Activated CD8-positive, alpha-beta memory T cell treated with anti-CD3 and anti-CD28 coated beads, Interleukin-2, amount 50 U/mL, for 24 hours (primary cell): ENCODE measurements at regions not wholly inside any gene's neighbourhood (a gene's known extent, or its start where the extent isn't known, plus 50 kb on each side); places are given as distances from the start of the nearest gene placed in this dataset.

Experiments
- DNase-seq: peaks from one replicate; pipeline ENCODE4 v3.0.0-alpha.2; 2020; ENCODE audit errors: extremely low read depth

DNA sequence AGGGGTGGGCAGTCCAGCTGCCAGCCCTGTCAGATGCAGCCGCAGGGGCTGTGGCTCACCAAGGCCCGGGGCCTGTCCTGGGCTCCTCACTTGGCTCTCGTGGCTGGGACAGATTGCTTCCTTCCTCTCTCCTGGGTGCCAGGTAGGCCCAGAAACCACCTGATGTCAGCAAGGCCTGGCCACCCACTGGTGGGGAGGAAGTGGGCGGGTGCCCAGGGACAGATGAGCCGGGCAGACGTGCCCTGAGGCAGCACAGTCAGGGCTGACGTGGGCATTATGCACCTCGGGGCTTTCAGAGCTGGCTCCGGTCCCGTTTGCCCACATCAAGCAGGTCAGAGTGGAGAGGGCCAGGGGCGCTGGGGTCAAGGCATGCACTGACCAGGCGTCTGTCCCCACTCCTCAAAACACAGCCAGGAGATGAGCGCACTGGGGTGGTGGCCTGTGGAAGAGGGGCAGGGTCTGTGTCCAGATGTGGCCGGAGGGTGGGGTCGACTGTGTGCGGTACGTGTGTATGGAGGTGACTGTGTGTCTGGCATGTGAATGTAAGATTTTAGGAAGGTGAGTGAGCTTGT is 133.2 kb upstream of the PTPN1 start:
- DNase-seq = no peak

DNA sequence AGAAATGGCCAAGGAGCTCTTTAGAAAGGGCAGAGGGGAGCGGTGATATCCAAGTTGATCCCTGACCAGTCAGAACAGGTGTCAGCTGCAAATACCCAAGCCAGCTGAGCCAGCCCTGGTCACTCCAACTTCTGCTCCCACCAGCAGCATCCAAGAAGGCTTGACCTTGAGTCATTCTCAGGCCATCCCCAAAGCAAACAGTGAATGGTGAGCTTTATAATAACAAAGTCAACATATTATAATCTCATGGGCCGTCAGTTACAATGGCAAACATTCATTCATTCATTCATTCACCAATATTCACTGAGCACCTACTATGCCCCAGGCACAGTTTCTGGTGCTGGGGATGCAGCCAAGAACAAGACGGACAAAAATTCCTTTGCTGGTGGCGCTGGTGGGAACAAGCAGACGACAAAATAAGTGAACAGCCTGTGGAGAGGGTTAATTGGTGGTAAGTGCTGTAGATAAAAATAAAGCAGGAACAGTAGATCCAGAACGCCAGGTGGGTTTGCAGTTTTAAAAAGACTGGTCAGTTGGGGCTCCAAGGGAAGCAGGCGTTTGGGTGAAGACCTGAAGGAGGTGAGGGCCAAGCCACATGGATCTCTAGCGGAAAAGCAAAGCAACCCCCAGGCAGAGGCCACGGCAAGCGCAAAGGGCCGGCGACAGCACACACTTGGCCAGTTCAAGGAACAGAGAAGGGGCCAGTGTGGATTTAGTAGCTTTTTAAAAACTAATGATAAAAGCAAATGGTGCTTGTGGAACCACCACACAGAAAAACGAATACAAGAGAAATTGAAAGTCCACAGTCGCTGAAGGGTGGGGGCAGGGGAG is 131.8 kb upstream of the PTPN1 start:
- no peak for DNase-seq

DNA sequence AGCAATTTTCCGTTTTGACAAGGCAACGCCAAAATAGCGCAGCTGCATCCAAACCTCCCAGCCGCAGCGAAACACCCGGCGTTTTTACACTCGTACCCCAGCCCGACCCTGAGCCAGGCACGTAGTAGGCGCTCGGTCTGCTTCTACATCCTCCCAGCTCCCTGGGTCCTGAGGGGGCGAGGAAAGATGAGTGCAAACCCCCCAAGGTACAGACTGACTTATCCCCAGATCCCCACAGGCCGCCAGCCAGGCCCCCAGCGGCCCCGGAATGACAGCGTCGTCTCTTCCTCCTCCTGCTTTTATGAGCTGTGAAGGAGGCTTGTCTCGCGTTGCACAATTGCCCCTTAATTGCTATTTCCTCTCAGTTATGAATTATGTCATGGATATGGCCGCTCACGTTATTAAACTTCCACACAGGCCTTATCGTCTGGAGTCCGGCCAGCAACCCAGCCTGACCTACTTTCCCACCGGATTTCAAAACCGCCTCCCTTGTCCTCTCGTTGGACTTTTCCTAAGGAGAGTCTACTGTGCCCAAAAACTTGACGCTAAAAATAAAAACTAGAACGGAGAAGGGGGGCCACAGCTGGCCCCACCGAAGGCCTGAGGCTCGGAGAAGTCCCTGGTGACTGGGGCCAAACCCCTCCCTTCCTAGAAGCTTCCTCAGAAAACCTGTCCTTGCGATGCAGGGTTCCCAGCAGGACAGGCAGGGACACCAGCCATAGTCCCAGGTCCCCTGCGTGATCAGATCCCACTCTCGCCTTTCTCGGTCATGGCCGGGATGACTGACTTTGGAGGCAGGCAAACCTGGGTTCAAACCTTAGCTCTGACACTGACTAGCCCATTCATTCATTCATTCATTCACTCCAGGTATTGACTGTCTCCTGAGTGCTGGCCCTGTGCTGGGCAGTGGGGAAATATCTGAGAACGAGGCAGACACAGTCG is 130.9 kb upstream of the PTPN1 start:
- no peak for DNase-seq

DNA sequence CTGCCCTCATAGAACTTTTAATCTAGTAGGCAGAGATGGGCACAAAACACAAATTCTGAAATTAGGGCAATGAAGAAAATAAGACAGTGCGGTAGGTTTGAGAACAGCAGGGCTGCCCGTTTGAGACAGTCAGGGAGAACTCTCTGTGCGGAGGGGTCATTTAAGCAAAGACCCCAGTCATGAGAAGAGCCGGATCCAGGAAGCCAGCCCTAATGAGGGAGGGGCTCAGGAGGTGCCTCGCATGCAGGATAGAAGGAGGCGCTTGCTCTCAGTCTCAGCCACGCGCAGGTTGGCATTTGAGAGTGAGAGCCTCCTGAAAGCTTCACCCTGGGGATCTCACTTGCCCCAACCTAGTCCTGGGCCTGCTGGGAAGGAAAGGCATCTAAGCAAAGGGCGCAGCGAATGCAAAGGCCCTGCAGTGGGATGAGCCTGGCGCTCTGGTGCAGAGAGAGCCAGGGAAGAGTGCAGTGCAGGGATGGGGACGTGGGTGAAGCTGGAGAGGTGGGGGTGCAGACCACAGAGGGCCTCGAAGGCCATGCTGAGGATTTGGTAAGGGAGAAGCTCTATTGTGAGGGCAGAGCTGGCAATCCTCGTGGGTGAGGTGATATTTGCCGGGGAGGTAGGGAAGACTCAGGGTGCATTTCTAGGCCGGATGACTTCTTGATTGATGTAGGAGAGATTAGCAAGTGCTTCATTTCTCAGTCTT is 130.0 kb upstream of the PTPN1 start:
- no peak for DNase-seq

DNA sequence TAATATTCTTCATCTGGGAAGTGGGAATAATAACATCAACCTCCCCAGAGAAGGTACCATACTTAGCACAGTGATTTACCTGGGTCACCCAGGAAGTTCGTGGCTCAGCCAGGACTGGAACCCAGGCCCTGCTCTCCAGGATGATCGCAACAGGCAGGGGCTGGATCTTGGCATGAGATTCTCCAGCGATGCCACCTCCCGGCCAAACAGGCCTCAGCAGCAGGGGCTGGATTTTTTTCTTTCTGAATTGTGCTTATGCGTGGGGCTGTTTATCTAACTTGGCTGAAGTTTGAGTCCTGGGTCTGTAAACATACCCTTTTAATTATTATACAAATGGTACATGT is 129.5 kb upstream of the PTPN1 start:
- DNase-seq = no peak

DNA sequence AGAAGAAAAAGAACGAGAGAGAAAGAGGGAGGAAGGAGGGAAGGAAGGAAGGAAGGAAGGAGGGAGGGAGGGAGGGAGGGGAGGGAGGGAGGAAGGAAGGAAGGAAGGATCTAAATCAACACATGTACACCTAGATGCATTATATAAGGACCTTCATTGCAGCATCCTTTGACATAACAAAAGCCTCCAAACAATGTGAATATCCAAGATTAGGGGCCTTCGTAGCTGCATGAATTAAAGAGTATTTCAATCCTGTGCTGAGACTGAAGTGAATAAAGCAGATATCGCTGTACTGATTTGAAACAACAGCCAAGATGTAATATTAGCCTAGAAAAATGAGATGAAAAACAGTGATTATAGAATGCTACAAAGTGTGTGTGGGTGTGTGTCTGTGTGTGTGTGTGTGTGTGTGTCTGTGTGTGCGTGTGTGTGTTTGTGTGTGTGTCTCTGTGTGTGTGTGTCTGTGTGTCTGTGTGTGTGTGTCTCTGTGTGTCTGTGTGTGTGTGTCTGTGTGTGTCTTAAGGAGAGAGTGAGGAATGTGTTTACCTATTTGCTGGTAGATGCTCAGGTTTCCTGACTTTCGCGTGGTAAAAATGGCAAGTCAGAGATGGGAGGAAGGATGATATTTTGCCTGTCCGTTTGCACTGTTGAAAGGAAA is 129.0 kb upstream of the PTPN1 start:
- no peak for DNase-seq

DNA sequence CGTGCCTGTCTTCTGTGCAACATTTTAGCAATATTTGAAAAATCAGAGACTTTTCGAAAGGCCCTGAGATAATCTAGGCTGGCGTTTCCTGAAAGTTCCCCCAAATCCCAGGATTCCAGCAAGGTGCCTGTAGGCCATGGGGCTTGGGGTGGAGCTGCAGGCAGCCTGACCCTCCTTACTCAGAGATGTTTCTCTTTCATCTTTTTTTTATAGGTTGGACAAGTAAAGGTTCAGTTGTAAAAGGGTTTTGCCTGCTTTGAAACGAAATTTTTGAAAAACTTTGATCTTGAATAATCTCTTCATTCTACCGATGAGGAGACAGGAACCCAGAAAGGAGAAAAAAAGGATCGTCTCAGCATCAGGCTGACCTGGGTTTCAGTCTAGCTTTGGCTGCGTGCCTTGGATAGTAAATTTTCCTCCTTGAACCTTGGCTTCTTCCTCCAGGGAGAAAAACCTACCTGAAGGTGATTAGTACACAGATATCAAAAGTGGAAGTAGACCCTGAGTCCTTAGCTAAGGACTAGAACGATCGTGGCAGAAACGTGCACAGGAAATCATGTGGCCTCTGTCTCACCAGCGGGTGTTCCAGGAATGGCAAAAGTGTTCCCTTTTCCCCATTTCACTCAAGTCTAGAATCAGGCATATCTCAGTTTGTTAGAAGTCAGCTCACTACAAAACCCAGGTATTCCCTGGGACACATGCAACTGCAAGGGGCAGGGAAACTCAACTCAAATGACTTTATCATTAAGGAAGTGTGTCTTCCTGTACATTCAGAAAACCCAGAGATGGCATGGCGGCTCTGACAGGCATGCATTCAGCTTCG is 128.2 kb upstream of the PTPN1 start:
- no peak for DNase-seq

DNA sequence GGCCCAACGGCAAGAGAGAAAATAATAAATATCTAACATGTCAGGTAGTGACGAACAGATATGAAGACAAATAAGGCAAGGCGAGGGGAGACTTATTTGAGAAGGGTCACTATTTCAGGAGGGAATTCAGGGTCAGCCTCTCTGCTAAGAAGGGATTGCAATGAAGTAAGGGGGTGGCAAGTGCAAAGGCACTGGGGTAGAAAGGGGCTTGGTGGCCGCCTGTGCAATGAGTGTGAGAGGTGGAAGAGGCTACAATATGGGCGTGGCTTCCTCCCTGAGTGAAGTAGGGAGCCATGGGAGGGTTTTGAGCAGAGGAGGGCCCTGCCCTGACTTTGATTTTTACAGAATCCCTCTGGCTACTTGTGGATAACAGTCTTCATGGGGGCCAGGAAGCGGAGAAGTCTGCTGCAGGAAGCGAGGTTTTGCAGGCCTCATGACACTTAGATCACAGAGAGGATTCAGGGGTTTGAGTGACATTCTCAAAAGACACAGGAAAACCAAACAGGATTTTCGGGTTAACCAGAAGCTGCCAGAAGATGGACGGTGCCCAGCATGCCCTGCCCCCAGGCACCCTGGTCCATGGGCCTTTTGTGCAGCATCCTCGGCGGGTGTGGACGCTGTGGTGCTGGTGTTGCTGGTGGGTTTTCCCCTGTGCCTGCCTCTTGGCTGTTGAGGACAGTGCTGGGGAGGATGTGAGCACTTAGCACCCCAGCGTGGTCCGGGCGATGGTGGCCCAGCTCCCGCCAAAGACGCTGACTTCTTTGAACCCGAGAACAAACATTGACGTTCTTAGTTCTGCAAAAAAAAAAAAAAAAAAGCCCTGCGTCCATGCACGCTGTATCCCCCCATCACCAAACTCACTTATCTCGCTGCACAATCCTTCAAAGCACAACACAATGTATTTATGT is 124.2 kb upstream of the PTPN1 start:
- DNase-seq = peak; percentile 34

DNA sequence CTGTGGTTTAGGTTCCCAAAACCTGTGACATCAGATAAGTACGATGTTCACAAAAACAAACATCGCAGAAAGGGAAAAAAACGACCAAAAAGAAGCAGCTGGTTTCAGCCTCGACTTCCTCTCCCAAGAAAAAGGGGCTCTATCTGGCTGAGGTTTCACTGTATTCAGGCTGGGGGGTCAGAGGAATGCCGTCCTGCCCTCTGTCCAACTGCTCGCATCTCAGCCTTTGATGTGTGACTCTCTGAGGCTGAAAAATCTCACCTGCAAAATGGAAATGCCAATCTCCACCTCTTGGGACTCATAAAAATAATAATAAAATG is 123.6 kb upstream of the PTPN1 start:
- DNase-seq = no peak

DNA sequence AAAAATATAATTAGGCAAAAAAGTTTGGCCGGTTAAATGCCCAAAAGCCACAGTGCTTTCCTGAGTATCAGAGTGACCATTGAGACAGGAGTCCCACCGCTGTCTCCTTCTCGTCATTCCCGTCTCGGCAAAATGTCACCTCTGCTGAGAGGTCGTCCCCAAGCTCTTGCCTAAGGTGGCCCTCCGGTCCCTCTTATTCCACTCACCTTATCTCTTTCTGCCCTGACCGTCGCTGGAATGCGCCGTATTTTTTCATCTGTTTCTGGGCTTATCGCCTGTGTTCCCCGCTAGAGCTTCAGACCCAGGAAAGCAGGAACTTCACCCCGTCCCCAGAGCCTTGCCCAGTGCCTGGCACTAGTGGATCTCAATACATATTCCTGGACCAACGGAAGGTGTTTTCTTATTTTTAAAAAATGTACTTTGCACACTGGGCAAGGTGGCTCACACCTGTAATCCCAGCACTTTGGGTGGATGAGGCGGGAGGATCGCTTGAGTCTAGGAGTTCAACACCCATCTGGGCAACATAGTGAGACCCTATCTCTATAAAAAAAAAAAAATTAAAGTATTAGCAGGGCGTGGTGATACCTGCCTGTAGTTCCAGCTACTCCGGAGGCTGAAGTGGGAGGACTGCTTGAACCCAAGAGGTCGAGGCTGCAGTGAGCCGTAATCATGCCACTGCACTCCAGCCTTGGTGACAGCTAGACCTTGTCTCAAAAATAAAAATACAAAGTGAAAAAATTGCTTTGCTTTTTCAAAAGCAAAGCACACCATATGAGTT is 122.8 kb upstream of the PTPN1 start:
- no peak for DNase-seq

DNA sequence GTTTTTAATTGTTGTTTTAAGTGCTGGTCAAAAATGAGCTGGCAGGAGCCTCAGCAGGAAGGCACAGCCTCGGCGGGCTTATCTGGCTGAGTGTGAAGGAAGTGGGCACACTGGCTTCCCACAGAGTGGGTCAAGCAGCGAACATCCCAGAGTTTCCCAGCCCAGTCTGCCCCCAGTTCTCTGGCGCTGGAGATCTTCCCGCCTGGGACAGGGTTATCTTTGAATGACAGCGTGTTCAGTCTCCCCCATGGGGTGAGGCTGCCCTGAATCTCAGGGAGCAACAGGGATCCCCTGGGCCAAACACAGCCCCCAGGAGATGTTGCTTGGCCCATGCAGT is 122.2 kb upstream of the PTPN1 start:
- no peak for DNase-seq

DNA sequence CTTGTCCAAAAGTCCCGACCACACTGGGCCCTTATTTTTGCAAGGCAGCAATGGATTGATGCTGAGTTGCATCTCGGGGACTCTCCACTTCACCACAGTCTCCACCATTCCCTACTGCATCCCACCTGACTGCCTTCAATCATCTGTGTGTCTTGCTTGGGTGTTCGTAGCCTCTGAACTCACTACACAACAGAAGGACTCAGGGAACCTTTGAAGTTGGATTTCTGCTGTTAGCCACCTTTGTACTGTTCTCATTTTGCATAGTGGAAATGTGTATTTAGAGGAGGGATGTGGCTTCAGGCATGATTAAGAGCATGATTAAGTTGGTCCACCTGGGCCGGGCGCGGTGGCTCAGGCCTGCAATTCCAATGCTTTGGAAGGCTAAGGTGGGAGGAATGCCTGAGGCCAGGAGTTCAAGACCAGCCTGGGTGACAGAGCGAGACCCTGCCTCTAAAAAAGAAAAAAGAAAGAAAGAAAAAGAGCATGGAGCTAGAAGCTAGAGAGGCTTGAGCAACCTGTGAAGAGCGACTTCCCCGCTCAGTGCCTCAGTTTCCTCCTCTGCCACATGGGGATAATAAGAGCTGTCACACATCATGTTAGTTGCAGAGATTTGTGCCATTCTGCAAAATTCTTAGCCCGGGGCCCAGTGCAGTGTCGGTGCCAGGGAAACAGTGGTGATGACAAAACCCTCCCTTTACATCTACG is 121.3 kb upstream of the PTPN1 start:
- DNase-seq = no peak

DNA sequence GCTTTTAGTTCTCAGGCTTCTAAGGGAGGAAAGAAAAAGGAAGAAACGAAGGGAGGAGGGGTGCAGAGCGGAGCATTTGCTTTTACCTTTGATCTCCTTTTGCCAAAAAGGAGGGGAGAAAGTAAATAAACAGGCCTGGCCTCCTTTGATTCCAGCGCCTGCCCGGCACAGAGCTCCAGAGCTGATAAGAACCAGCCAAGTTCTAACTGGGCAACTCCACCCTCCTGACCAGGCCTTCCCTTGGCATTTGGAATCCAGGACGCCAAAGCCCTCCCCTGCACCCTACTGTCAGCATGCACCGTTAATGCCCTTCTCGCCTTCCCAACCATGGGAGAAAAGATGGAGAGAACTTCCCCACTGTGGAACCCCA is 120.8 kb upstream of the PTPN1 start:
- DNase-seq = no peak

DNA sequence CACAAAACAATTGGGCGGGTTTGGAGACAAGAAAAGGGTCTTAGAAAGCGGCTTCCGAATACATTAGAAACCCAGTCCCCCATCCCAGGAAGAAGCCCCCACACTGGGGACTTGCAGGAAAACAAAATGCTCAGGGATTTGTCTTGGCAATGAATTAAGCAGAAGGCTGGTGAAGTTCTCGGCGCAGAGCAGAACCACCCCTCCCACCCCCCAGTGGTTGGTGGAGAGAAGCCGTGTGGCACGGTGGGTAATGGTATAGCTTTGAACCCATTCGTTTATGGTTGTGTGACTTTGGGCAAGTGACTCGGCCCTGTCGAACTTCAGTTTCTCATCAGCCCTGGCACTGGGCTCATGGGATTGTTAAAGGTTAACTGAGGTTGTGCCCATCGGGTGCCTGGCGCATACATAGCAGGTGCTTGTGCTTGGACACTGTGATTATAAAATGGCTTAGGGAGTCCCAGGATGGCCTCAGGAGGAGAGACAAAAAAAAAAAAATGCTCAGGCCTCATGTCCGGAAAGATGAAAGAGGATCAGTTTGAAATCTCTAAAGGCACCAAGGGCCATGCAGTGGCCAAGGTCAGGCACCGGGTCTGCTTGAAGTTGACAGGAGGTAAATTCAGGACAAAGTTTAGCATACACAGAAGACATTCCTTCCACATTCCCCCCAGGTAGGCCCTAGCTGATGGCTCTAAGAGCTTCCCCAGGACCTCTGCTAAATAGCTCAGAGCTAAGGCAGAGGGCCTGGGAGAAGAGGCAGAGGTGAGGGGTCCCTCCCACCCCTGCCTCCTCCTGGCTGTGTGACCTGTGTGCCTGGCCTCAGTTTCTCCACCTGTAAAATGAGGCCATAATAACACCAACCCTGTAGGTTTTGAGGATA is 120.1 kb upstream of the PTPN1 start:
- DNase-seq = no peak

DNA sequence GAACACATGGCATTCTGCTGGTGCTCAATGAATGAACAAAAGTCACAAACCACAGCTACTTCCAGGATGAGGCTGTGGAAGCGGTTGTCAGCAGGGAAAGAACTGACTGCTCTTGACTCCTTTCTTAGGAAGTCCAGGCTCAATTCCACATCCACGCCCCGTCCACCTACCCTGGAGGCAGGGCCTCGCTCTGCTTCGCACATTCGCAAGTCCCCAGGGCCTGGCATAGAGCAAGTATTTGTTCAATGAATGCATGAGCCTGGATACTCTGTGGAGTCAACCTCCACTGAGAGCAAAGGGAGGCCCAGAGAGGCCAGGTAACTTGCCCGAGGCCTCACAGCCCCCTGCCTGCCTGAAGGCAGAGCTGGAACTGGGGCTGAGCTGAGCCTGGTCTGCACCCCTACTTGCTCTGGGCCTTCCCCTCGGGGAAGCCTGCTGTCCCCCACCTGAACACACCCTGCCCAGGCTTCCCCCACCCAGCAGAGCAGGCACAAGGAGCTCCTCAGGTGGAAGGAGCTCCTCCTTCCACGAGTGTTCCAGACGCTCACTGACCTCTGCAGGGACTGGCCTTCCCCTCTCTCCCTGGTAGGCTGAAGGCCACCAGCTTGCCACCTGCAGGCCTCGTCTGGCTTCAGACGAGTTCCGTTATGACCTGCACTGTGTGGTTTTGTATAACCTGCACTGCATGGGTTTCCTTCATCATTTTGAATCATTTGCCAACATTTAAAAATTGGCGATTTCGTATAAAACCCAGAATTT is 119.3 kb upstream of the PTPN1 start:
- no peak for DNase-seq

DNA sequence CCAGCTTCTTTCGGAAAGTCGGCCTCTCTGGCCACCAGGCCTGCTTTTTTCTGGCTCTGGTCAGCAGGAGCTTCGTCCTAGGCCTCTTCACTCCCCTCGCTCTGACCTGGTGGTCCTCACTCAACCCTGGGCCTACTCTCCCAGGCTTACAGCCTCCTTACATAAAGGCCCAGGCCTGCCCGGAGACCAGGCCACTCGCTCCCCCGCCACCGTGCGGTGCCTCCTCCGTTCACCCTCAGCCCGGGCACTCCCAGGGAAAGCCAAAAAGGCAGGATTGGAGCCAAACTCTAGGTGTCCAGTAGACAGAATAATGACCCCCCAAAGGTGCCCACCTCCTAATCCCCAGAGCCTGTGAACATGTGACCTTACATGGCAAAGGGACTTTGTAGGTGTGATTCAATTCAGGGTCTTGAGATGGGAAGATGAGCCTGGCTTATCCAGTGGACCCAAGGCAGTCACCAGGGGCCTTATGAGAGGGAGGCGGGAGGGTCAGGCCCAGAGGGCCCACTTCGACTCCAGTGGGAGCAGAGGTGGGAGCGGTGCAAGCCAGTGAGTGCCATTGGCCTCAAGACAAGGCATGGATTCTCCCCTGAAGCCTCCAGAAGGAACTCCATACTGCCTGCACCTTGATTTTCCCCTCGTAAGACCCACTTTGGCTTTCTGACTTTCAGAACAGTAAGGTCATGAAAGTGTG is 118.6 kb upstream of the PTPN1 start:
- DNase-seq = no peak
